SK-N-SH (cell line): ENCODE measurements at regions not wholly inside any gene's neighbourhood (a gene's known extent, or its start where the extent isn't known, plus 50 kb on each side); places are given as distances from the start of the nearest gene placed in this dataset.

Experiments
- CTCF ChIA-PET: fragments of 300-600, 350-600 bp; formaldehyde crosslinking; extraction: SDS; loops from one replicate; lab custom pipeline; 2021; lab: Yijun Ruan, JAX
- POLR2A ChIA-PET: fragments of 350-600 bp; sonication (Branson Sonifier 250); formaldehyde crosslinking; extraction: SDS; loops from one replicate; lab custom pipeline; 2020; ENCODE audit warnings: antibody characterized with exemption, inconsistent platforms; lab: Yijun Ruan, JAX
- DNase-seq: peaks from one replicate; pipeline ENCODE4 v3.0.0; 2012
- H2AFZ ChIP-seq: fragments of 200-600 bp; sonication (generic); 2 replicates; pipeline ENCODE4 v1.8.1; 2016; ENCODE audit warnings: antibody characterized with exemption, mild to moderate bottlenecking, low read depth
- H3F3A ChIP-seq: fragments of 200-600 bp; sonication (generic); replicated peaks from 2 replicates; pipeline ENCODE3; 2016; ENCODE audit warnings: antibody characterized with exemption, mild to moderate bottlenecking; ENCODE audit not compliant: insufficient read depth
- H3K27ac ChIP-seq, 2 experiments: fragments of 200-500 bp in 1 of 2; fragments of 200-600 bp in 1 of 2; sonication (Bioruptor generic) in 1 of 2; sonication (generic), shearing (Covaris generic) in 1 of 2; 2 replicates each; pipeline versions ENCODE4 v1.5.1 to v1.6.1; 2014 to 2016; ENCODE audit warnings: low read depth in 2 of 2, inconsistent platforms in 1 of 2, low read length in 1 of 2, mild to moderate bottlenecking in 1 of 2, mixed read lengths in 1 of 2
- H3K27me3 ChIP-seq: fragments of 200-600 bp; sonication (generic), shearing (Covaris generic); 2 replicates; pipeline ENCODE4 v1.6.1; 2016; ENCODE audit warnings: mixed run types; ENCODE audit not compliant: insufficient read depth
- H3K36me3 ChIP-seq, 2 experiments: fragments of 200-500 bp in 1 of 2; fragments of 200-600 bp in 1 of 2; sonication (Bioruptor generic) in 1 of 2; sonication (generic) in 1 of 2; replicated peaks in 1 of 2; 2 replicates each; pipeline versions ENCODE3 to v1.5.1; 2014 to 2016; ENCODE audit warnings: low read length in 1 of 2, mild to moderate bottlenecking in 1 of 2; ENCODE audit not compliant: insufficient read depth in 2 of 2, control insufficient read depth in 1 of 2
- H3K4me1 ChIP-seq, 2 experiments: fragments of 200-500 bp in 1 of 2; fragments of 200-600 bp in 1 of 2; sonication (Bioruptor generic) in 1 of 2; sonication (generic), shearing (Covaris generic) in 1 of 2; 2 replicates each; pipeline versions ENCODE4 v1.5.1 to v1.6.1; 2014 to 2016; ENCODE audit warnings: low read depth in 1 of 2, low read length in 1 of 2, mixed run types in 1 of 2; ENCODE audit not compliant: insufficient read depth in 2 of 2, control insufficient read depth in 1 of 2
- H3K4me2 ChIP-seq: fragments of 200-600 bp; sonication (generic), shearing (Covaris generic); 2 replicates; pipeline ENCODE4 v1.6.1; 2017; ENCODE audit warnings: mixed run types
- H3K4me3 ChIP-seq, 2 experiments: fragments of 200-500 bp in 1 of 2; fragments of 200-600 bp in 1 of 2; sonication (Bioruptor generic) in 1 of 2; sonication (generic), shearing (Covaris generic) in 1 of 2; 2 replicates each; pipeline versions ENCODE4 v1.5.1 to v1.8.1; 2014 to 2016; ENCODE audit warnings: low read depth in 2 of 2, inconsistent platforms in 1 of 2, low read length in 1 of 2, mild to moderate bottlenecking in 1 of 2, mixed read lengths in 1 of 2, moderate library complexity in 1 of 2
- H3K79me2 ChIP-seq: fragments of 200-600 bp; sonication (generic); 2 replicates; pipeline ENCODE4 v1.8.1; 2017; ENCODE audit warnings: mild to moderate bottlenecking; ENCODE audit not compliant: insufficient read depth
- H3K9ac ChIP-seq: fragments of 200-600 bp; sonication (generic); 2 replicates; pipeline ENCODE4 v1.6.1; 2017; ENCODE audit warnings: mixed run types
- H3K9me2 ChIP-seq: fragments of 200-600 bp; sonication (generic); 2 replicates; pipeline ENCODE4 v1.6.1; 2017; ENCODE audit warnings: mixed run types
- H3K9me3 ChIP-seq: fragments of 200-600 bp; sonication (generic); 2 replicates; pipeline ENCODE4 v1.6.1; 2017; ENCODE audit warnings: mixed run types, mild to moderate bottlenecking, moderate library complexity
- H4K20me1 ChIP-seq: fragments of 200-600 bp; sonication (generic); 2 replicates; pipeline ENCODE4 v1.6.1; 2017; ENCODE audit warnings: mild to moderate bottlenecking, mixed run types; ENCODE audit not compliant: insufficient read depth
- CHD2 ChIP-seq: fragments of 150-350 bp; IDR thresholded peaks from 2 replicates; pipeline ENCODE4 v1.6.1; 2018; ENCODE audit warnings: low read length; ENCODE audit not compliant: partially characterized antibody
- FOSL2 ChIP-seq: IDR thresholded peaks from 2 replicates; pipeline ENCODE4 v1.4.0; 2012; ENCODE audit warnings: low read depth, mild to moderate bottlenecking, moderate library complexity, borderline replicate concordance
- FOXJ3 ChIP-seq: sonication (generic); formaldehyde crosslinking; IDR thresholded peaks from 2 replicates; pipeline ENCODE4 v1.5.1; 2020; ENCODE audit warnings: mild to moderate bottlenecking, missing genetic modification reagents
- FOXM1 ChIP-seq: IDR thresholded peaks from 2 replicates; pipeline ENCODE4 v1.4.0; 2012; ENCODE audit warnings: low read depth, mild to moderate bottlenecking
- GATA2 ChIP-seq: sonication (generic); formaldehyde crosslinking; IDR thresholded peaks from 2 replicates; pipeline ENCODE4 v1.5.0; 2020; ENCODE audit warnings: mild to moderate bottlenecking, missing genetic modification reagents
- JUND ChIP-seq: IDR thresholded peaks from 2 replicates; pipeline ENCODE4 v1.4.0; 2012
- MEF2A ChIP-seq: IDR thresholded peaks from 2 replicates; pipeline ENCODE4 v1.4.0; 2012; ENCODE audit warnings: low read depth, borderline replicate concordance
- NFIC ChIP-seq: IDR thresholded peaks from 2 replicates; pipeline ENCODE4 v1.4.0; 2012; ENCODE audit warnings: borderline replicate concordance
- NRF1 ChIP-seq: IDR thresholded peaks from 2 replicates; pipeline ENCODE4 v1.6.1; 2012; ENCODE audit warnings: low read depth, mild to moderate bottlenecking, low read length
- POLR2AphosphoS5 ChIP-seq: IDR thresholded peaks from 2 replicates; pipeline ENCODE4 v1.6.1; 2012; ENCODE audit warnings: low read depth, low read length
- RCOR1 ChIP-seq: fragments of 150-350 bp; IDR thresholded peaks from 2 replicates; pipeline ENCODE4 v1.6.1; 2017; ENCODE audit warnings: antibody characterized with exemption, low read length
- RFX5 ChIP-seq: IDR thresholded peaks from 2 replicates; pipeline ENCODE4 v1.6.1; 2012; ENCODE audit warnings: mild to moderate bottlenecking, improper control_type of control experiment, low read length
- SMC3 ChIP-seq: IDR thresholded peaks from 2 replicates; pipeline ENCODE4 v1.6.1; 2012; ENCODE audit warnings: low read depth, low read length, improper control_type of control experiment
- USF1 ChIP-seq: IDR thresholded peaks from 2 replicates; pipeline ENCODE4 v1.4.0; 2012; ENCODE audit warnings: low read depth, borderline replicate concordance
- YY1 ChIP-seq: IDR thresholded peaks from 2 replicates; pipeline ENCODE4 v1.4.0; 2012; ENCODE audit warnings: low read depth, mild to moderate bottlenecking
- WGBS: methylation state at CpG from one replicate; pipeline ENCODE4 v1.1.6; 2017; ENCODE audit warnings: low lambda C conversion rate; 5-methylcytosine and 5-hydroxymethylcytosine counted together
- TF ChIP-seq, protein P1 (sequence below): IDR thresholded peaks from 2 replicates; pipeline ENCODE4 v1.4.0; 2012; ENCODE audit warnings: low read depth, borderline replicate concordance
- TF ChIP-seq, protein P2 (sequence below): fragments of 150-350 bp; IDR thresholded peaks from 2 replicates; pipeline ENCODE4 v1.6.1; 2017; ENCODE audit warnings: antibody characterized with exemption, low read length, low read depth, borderline replicate concordance
- TF ChIP-seq, protein P3 (sequence below): fragments of 150-350 bp; IDR thresholded peaks from 2 replicates; pipeline ENCODE4 v1.6.1; 2016; ENCODE audit warnings: mild to moderate bottlenecking, low read depth, low read length
- TF ChIP-seq, protein P4 (sequence below): IDR thresholded peaks from 2 replicates; pipeline ENCODE4 v1.6.1; 2012; ENCODE audit warnings: mild to moderate bottlenecking, low read depth, low read length, moderate library complexity

DNA sequence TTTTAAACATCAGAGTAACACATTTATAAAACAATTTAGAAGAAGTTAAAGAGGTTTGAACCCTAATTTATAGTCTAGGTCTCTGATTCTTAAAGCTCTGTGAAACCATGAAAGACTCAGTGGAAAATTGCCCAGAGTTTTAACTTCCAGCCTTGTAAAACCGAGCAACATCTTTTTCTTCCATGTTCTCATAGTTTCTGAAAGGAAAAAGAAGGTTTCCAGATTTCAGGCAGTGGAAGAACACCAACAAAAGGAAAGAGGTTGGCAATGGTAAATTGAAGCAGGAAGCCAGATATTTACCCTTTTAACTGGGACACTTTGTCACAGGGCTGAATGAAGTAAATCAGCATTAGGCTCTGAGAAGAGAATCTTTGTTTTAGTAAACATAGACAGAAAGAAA lies 1999.3 kb downstream of the MAT2B start (continued):
- TF ChIP-seq, protein P1, sequence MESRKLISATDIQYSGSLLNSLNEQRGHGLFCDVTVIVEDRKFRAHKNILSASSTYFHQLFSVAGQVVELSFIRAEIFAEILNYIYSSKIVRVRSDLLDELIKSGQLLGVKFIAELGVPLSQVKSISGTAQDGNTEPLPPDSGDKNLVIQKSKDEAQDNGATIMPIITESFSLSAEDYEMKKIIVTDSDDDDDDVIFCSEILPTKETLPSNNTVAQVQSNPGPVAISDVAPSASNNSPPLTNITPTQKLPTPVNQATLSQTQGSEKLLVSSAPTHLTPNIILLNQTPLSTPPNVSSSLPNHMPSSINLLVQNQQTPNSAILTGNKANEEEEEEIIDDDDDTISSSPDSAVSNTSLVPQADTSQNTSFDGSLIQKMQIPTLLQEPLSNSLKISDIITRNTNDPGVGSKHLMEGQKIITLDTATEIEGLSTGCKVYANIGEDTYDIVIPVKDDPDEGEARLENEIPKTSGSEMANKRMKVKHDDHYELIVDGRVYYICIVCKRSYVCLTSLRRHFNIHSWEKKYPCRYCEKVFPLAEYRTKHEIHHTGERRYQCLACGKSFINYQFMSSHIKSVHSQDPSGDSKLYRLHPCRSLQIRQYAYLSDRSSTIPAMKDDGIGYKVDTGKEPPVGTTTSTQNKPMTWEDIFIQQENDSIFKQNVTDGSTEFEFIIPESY, result no peak
- TF ChIP-seq JUND (no peak), RFX5 (no peak), SMC3 (no peak)

GRCh38 chr5:165508286-165508685 lies 2002.9 kb downstream of the MAT2B start:
- H3K27ac ChIP-seq, result no peak overlapping the region
- no peaks in the 10 kb centered on the region for H3K79me2 ChIP-seq
- no peak for DNase-seq
- H3K9me2 ChIP-seq, result no peaks in the 10 kb centered on the region
- no peaks in the 10 kb centered on the region for H3K36me3 ChIP-seq
- 39% methylated on average over 1 of the region's 1 CpG for WGBS
- H4K20me1 ChIP-seq, result no peaks in the 10 kb centered on the region
- no peaks in the 10 kb centered on the region for H3K4me1 ChIP-seq
- H3K27me3 ChIP-seq, result no peaks in the 10 kb centered on the region
- H2AFZ ChIP-seq, result no peak overlapping the region
- H3K4me3 ChIP-seq, result no peak overlapping the region
- H3K4me2 ChIP-seq, result no peak overlapping the region
- no peak overlapping the region for H3K9ac ChIP-seq
- no peaks in the 10 kb centered on the region for H3F3A ChIP-seq
- 0 out of 2 replicates have a peak, but pooled peaks cover 10% of the 10 kb centered on the region for H3K9me3 ChIP-seq
- POLR2A ChIA-PET, result no interaction called here
- TF ChIP-seq CHD2 (no peak), MEF2A (no peak), SMC3 (no peak), FOSL2 (no peak), NFIC (no peak), POLR2AphosphoS5 (no peak), USF1 (no peak), NRF1 (no peak), JUND (no peak), RFX5 (no peak), RCOR1 (no peak), GATA2 (CRISPR knock-in tag) (no peak), FOXM1 (no peak), FOXJ3 (CRISPR knock-in tag) (no peak), YY1 (no peak)
- TF ChIP-seq, protein P2, sequence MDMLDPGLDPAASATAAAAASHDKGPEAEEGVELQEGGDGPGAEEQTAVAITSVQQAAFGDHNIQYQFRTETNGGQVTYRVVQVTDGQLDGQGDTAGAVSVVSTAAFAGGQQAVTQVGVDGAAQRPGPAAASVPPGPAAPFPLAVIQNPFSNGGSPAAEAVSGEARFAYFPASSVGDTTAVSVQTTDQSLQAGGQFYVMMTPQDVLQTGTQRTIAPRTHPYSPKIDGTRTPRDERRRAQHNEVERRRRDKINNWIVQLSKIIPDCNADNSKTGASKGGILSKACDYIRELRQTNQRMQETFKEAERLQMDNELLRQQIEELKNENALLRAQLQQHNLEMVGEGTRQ, result no peak
- TF ChIP-seq, protein P3, sequence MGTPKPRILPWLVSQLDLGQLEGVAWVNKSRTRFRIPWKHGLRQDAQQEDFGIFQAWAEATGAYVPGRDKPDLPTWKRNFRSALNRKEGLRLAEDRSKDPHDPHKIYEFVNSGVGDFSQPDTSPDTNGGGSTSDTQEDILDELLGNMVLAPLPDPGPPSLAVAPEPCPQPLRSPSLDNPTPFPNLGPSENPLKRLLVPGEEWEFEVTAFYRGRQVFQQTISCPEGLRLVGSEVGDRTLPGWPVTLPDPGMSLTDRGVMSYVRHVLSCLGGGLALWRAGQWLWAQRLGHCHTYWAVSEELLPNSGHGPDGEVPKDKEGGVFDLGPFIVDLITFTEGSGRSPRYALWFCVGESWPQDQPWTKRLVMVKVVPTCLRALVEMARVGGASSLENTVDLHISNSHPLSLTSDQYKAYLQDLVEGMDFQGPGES, result no peak
- TF ChIP-seq, protein P4, sequence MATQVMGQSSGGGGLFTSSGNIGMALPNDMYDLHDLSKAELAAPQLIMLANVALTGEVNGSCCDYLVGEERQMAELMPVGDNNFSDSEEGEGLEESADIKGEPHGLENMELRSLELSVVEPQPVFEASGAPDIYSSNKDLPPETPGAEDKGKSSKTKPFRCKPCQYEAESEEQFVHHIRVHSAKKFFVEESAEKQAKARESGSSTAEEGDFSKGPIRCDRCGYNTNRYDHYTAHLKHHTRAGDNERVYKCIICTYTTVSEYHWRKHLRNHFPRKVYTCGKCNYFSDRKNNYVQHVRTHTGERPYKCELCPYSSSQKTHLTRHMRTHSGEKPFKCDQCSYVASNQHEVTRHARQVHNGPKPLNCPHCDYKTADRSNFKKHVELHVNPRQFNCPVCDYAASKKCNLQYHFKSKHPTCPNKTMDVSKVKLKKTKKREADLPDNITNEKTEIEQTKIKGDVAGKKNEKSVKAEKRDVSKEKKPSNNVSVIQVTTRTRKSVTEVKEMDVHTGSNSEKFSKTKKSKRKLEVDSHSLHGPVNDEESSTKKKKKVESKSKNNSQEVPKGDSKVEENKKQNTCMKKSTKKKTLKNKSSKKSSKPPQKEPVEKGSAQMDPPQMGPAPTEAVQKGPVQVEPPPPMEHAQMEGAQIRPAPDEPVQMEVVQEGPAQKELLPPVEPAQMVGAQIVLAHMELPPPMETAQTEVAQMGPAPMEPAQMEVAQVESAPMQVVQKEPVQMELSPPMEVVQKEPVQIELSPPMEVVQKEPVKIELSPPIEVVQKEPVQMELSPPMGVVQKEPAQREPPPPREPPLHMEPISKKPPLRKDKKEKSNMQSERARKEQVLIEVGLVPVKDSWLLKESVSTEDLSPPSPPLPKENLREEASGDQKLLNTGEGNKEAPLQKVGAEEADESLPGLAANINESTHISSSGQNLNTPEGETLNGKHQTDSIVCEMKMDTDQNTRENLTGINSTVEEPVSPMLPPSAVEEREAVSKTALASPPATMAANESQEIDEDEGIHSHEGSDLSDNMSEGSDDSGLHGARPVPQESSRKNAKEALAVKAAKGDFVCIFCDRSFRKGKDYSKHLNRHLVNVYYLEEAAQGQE, result no peak
- CTCF ChIA-PET, result no interaction called here
